GM19351 (cell line): ENCODE measurements at regions not wholly inside any gene's neighbourhood (a gene's known extent, or its start where the extent isn't known, plus 50 kb on each side); places are given as distances from the start of the nearest gene placed in this dataset.
"Not testable (repeated sequence)": the region's sequence is repeated elsewhere in the genome, so short reads cannot be mapped to it uniquely, and the experiment has no call there.

Experiments used
- ATAC-seq: cut with Tn5 transposase; IDR thresholded peaks from one replicate; pipeline ENCODE4 v1.9.1; 2021; ENCODE audit warnings: mild to moderate bottlenecking, moderate library complexity; ENCODE audit not compliant: unreplicated experiment

GRCh38 chr22:15772337-15772736 is 82.5 kb downstream of the POTEH start:
- not testable (repeated sequence) for ATAC-seq

- ATAC-seq = not testable (repeated sequence)
These were observed 85.3 kb downstream of the POTEH start for GRCh38 chr22:15775118-15775517.

GRCh38 chr22:15775670-15776669 is 86.1 kb downstream of the POTEH start:
- not testable (repeated sequence) for ATAC-seq

- not testable (repeated sequence) for ATAC-seq
These were observed 86.9 kb downstream of the POTEH start for GRCh38 chr22:15776727-15777126.

- not testable (repeated sequence) for ATAC-seq
These were observed 87.3 kb downstream of the POTEH start for GRCh38 chr22:15777150-15777549.

- ATAC-seq = not testable (repeated sequence)
These were observed 87.7 kb downstream of the POTEH start for GRCh38 chr22:15777557-15777956.

GRCh38 chr22:15778366-15778765 is 88.5 kb downstream of the POTEH start:
- not testable (repeated sequence) for ATAC-seq

- not testable (repeated sequence) for ATAC-seq
These were observed 91.8 kb downstream of the POTEH start for GRCh38 chr22:15781652-15782051.

- not testable (repeated sequence) for ATAC-seq
These were observed 93.1 kb downstream of the POTEH start for GRCh38 chr22:15782933-15783332.

- not testable (repeated sequence) for ATAC-seq
These were observed 94.7 kb downstream of the POTEH start for GRCh38 chr22:15784383-15785085.

- not testable (repeated sequence) for ATAC-seq
These were observed 97.3 kb downstream of the POTEH start for GRCh38 chr22:15786942-15787733.

- ATAC-seq = not testable (repeated sequence)
These were observed 101.7 kb downstream of the POTEH start for GRCh38 chr22:15791557-15791956.

- not testable (repeated sequence) for ATAC-seq
These were observed 110.1 kb downstream of the POTEH start for GRCh38 chr22:15799935-15800334.

- peak; percentile 87 for ATAC-seq
These were observed 121.3 kb downstream of the POTEH start for GRCh38 chr22:15811141-15811540.

- ATAC-seq = not testable (repeated sequence)
These were observed 126.0 kb downstream of the POTEH start for GRCh38 chr22:15815783-15816182.

- ATAC-seq = not testable (repeated sequence)
These were observed 126.6 kb downstream of the POTEH start for GRCh38 chr22:15816470-15816869.

- ATAC-seq = not testable (repeated sequence)
These were observed 127.4 kb downstream of the POTEH start for GRCh38 chr22:15817264-15817663.

- ATAC-seq = not testable (repeated sequence)
These were observed 130.1 kb downstream of the POTEH start for GRCh38 chr22:15819886-15820285.

GRCh38 chr22:15821088-15821487 is 131.3 kb downstream of the POTEH start:
- ATAC-seq = not testable (repeated sequence)

- ATAC-seq = not testable (repeated sequence)
These were observed 132.2 kb downstream of the POTEH start for GRCh38 chr22:15822001-15822400.

GRCh38 chr22:15823178-15823577 is 133.4 kb downstream of the POTEH start:
- not testable (repeated sequence) for ATAC-seq
